GM12865 (cell line): ENCODE measurements at regions not wholly inside any gene's neighbourhood (a gene's known extent, or its start where the extent isn't known, plus 50 kb on each side); places are given as distances from the start of the nearest gene placed in this dataset.

Source experiments
- DNase-seq: peaks from one replicate; pipeline ENCODE4 v3.0.0; 2010; ENCODE audit warnings: low read depth
- H3K4me3 ChIP-seq: 2 replicates; pipeline ENCODE4 v1.5.1; 2011; ENCODE audit warnings: mild to moderate bottlenecking, low read depth, low read length, control low read depth
- CTCF ChIP-seq: IDR thresholded peaks from 2 replicates; pipeline ENCODE4 v1.5.1; 2011; ENCODE audit warnings: low read length, control low read depth, low read depth, inconsistent platforms; ENCODE audit not compliant: insufficient read depth; ENCODE audit errors: missing control alignments

- no peak overlapping the region for H3K4me3 ChIP-seq
- no peak for TF ChIP-seq CTCF
- DNase-seq: no peak
These were observed 607.8 kb upstream of the TYRP1 start for GRCh38 chr9:12085399-12085798.

GRCh38 chr9:12091865-12092527 is 601.2 kb upstream of the TYRP1 start:
- DNase-seq: no peak
- H3K4me3 ChIP-seq: no peak overlapping the region
- no peak for TF ChIP-seq CTCF

- TF ChIP-seq CTCF: no peak
- H3K4me3 ChIP-seq: no peak overlapping the region
- DNase-seq: no peak
These were observed 599.1 kb upstream of the TYRP1 start for GRCh38 chr9:12094046-12094445.

GRCh38 chr9:12095931-12096330 is 597.3 kb upstream of the TYRP1 start:
- no peak overlapping the region for H3K4me3 ChIP-seq
- DNase-seq: no peak
- TF ChIP-seq CTCF: no peak

- TF ChIP-seq CTCF: no peak
- DNase-seq: no peak
- no peak overlapping the region for H3K4me3 ChIP-seq
These were observed 559.8 kb upstream of the TYRP1 start for GRCh38 chr9:12133416-12133815.

- DNase-seq: no peak
- TF ChIP-seq CTCF: no peak
- H3K4me3 ChIP-seq: no peak overlapping the region
These were observed 551.8 kb upstream of the TYRP1 start for GRCh38 chr9:12141422-12141821.

- DNase-seq: no peak
- no peak for TF ChIP-seq CTCF
- no peak overlapping the region for H3K4me3 ChIP-seq
These were observed 537.6 kb upstream of the TYRP1 start for GRCh38 chr9:12155401-12156134.
